GM12878 (cell line): ENCODE measurements at regions not wholly inside any gene's neighbourhood (a gene's known extent, or its start where the extent isn't known, plus 50 kb on each side); places are given as distances from the start of the nearest gene placed in this dataset.

Experiments
- ATAC-seq: fragments of 200-7000 bp; cut with Tn5 transposase; 3 replicates; pipeline ENCODE4 v1.9.1; 2020; ENCODE audit warnings: mild to moderate bottlenecking, moderate library complexity
- BruUV-seq: library from RNA; stranded (reverse); fragments of 400-500 nt; replicated peaks from 2 replicates; lab custom pipeline; 2021; lab: Mats Ljungman, UMichigan
- CTCF ChIA-PET: fragments of 300-600 bp; sonication (Branson Sonifier 250); formaldehyde crosslinking; extraction: SDS; loops from one replicate; lab custom pipeline; 2021; ENCODE audit warnings: inconsistent platforms; lab: Yijun Ruan, JAX
- POLR2A ChIA-PET: fragments of 350-600 bp; formaldehyde crosslinking; extraction: SDS; loops from one replicate; lab custom pipeline; 2021; ENCODE audit warnings: inconsistent platforms; lab: Charles Lee
- RAD21 ChIA-PET: fragments of 300-600 bp; sonication (Branson Sonifier 250); formaldehyde crosslinking; loops from one replicate; lab custom pipeline; 2023; ENCODE audit warnings: antibody characterized with exemption; ENCODE audit not compliant: unreplicated experiment; lab: Charles Lee
- SMC1A ChIA-PET: fragments of 300-600 bp; sonication (Branson Sonifier 250); formaldehyde crosslinking; loops from one replicate; lab custom pipeline; 2023; ENCODE audit not compliant: unreplicated experiment, uncharacterized antibody; lab: Charles Lee
- DNase-seq: peaks from one replicate; pipeline ENCODE4 v3.0.0-alpha.2; 2011; ENCODE audit warnings: low read depth, low spot score
- FAIRE-seq: peaks from 3 replicates; lab custom pipeline; 2011; peaks lifted over from hg19 to GRCh38; lab: Jason Lieb, UNC
- H2AFZ ChIP-seq: 2 replicates; pipeline ENCODE4 v1.6.0; 2011; ENCODE audit warnings: low read depth, low read length, control low read depth; ENCODE audit not compliant: control insufficient read depth
- H3K27ac ChIP-seq: 2 replicates; pipeline ENCODE4 v1.5.1; 2011; ENCODE audit warnings: control low read depth; ENCODE audit not compliant: control insufficient read depth, insufficient read depth
- H3K27me3 ChIP-seq, 2 experiments: replicated peaks in 1 of 2; 2 replicates each; pipeline versions ENCODE4 v1.6.0 to v1.6.1; 2011; ENCODE audit warnings: low read length in 1 of 2; ENCODE audit not compliant: control insufficient read depth in 2 of 2, insufficient read depth in 2 of 2
- H3K36me3 ChIP-seq, 2 experiments: 2 replicates each; pipeline ENCODE4 v1.5.1; 2011; ENCODE audit warnings: low read length in 1 of 2; ENCODE audit not compliant: control insufficient read depth in 2 of 2, insufficient read depth in 2 of 2
- H3K4me1 ChIP-seq: 2 replicates; pipeline ENCODE4 v1.6.1; 2011; ENCODE audit warnings: mild to moderate bottlenecking, low read length, moderate library complexity, mixed read lengths; ENCODE audit not compliant: control insufficient read depth, insufficient read depth
- H3K4me2 ChIP-seq: 2 replicates; pipeline ENCODE4 v1.6.0; 2011; ENCODE audit warnings: control low read depth; ENCODE audit not compliant: control insufficient read depth, insufficient read depth
- H3K4me3 ChIP-seq: fragments of 200-600 bp; sonication (generic); 2 replicates; pipeline ENCODE4 v1.5.1; 2016
- H3K79me2 ChIP-seq: 2 replicates; pipeline ENCODE4 v1.6.0; 2011; ENCODE audit warnings: low read length; ENCODE audit not compliant: control insufficient read depth, insufficient read depth
- H3K9ac ChIP-seq: 2 replicates; pipeline ENCODE4 v1.8.0; 2011; ENCODE audit warnings: low read length, control low read depth, mixed read lengths; ENCODE audit not compliant: control insufficient read depth, insufficient read depth
- H3K9me3 ChIP-seq: replicated peaks from 3 replicates; pipeline ENCODE4 v1.5.1; 2011; ENCODE audit warnings: mild to moderate bottlenecking, low read length; ENCODE audit not compliant: control insufficient read depth, insufficient read depth
- H4K20me1 ChIP-seq: 2 replicates; pipeline ENCODE4 v1.6.0; 2011; ENCODE audit not compliant: control insufficient read depth, insufficient read depth
- IRF3 ChIP-seq: fragments of 450-650 bp; IDR thresholded peaks from 2 replicates; pipeline ENCODE4 v1.6.1; 2014; ENCODE audit warnings: mild to moderate bottlenecking
- KAT2A ChIP-seq: conservative IDR thresholded peaks from 2 replicates; pipeline ENCODE4 v1.6.1; 2011; ENCODE audit warnings: low read depth, low read length; ENCODE audit not compliant: control insufficient read depth
- MYB ChIP-seq: fragments of 150-350 bp; IDR thresholded peaks from 2 replicates; pipeline ENCODE4 v1.6.1; 2014; ENCODE audit warnings: mild to moderate bottlenecking, low read depth, low read length, borderline replicate concordance
- POU2F2 ChIP-seq: IDR thresholded peaks from 3 replicates; pipeline ENCODE4 v1.6.1; 2011; ENCODE audit warnings: low read depth, mild to moderate bottlenecking, low read length, borderline replicate concordance
- SIN3A ChIP-seq: IDR thresholded peaks from 2 replicates; pipeline ENCODE4 v1.6.1; 2012; ENCODE audit warnings: low read depth, low read length, improper control_type of control experiment
- SIX5 ChIP-seq: IDR thresholded peaks from 2 replicates; pipeline ENCODE4 v1.6.1; 2011; ENCODE audit warnings: mild to moderate bottlenecking, low read depth, low read length, moderate library complexity; ENCODE audit not compliant: severe bottlenecking
- STAT3 ChIP-seq: IDR thresholded peaks from 2 replicates; pipeline ENCODE4 v1.6.1; 2011; ENCODE audit warnings: low read depth, low read length, improper control_type of control experiment
- TARDBP ChIP-seq: IDR thresholded peaks from 2 replicates; pipeline ENCODE4 v1.6.1; 2016; ENCODE audit warnings: borderline replicate concordance
- WGBS: methylation state at CpG from one replicate; pipeline ENCODE4 v1.1.6; 2016; ENCODE audit warnings: low lambda C conversion rate; ENCODE audit not compliant: insufficient replicate concordance, insufficient coverage; ENCODE audit errors: missing lambda C conversion rate; 5-methylcytosine and 5-hydroxymethylcytosine counted together
- in situ Hi-C: fragments of 300-500 bp; cut with MboI; formaldehyde crosslinking; loops from 9 replicates; pipeline ENCODE4 v1.14.3; 2018; ENCODE audit warnings: mixed read lengths
- intact Hi-C: fragments of 100-400 bp; cut with micrococcal nuclease; formaldehyde crosslinking; loops from one replicate; pipeline ENCODE4 v1.14.2; 2022; ENCODE audit not compliant: unreplicated experiment
- TF ChIP-seq, protein P1 (sequence below), 3 experiments: IDR thresholded peaks in 2 of 3; conservative IDR thresholded peaks in 1 of 3; 2 replicates each; pipeline ENCODE4 v1.5.1; 2011; ENCODE audit warnings: low read depth in 3 of 3, low read length in 3 of 3, mild to moderate bottlenecking in 3 of 3, control low read depth in 2 of 3, moderate library complexity in 2 of 3, inconsistent platforms in 1 of 3, mixed read lengths in 1 of 3; ENCODE audit not compliant: control insufficient read depth in 2 of 3, insufficient read depth in 1 of 3; ENCODE audit errors: extremely low read depth in 1 of 3
- TF ChIP-seq, protein P2 (sequence below): IDR thresholded peaks from 2 replicates; pipeline ENCODE4 v1.6.1; 2011; ENCODE audit warnings: low read depth, low read length, improper control_type of control experiment, borderline replicate concordance

- POLR2A ChIA-PET, result no interaction called here
- H3K27ac ChIP-seq, result no peak overlapping the region
- ATAC-seq (no peak), FAIRE-seq (no peak), DNase-seq (no peak)
- no peak overlapping the region for H3K4me3 ChIP-seq
- H3K79me2 ChIP-seq, result no peaks in the 10 kb centered on the region
- BruUV-seq, result no TSS peak
- H3K9me3 ChIP-seq, result no peaks in the 10 kb centered on the region; the same call in 2 of the 3 replicates
- H3K4me1 ChIP-seq, result no peaks in the 10 kb centered on the region
- H2AFZ ChIP-seq, result no peak overlapping the region
- H3K4me2 ChIP-seq, result no peak overlapping the region
- H3K36me3 ChIP-seq, result no peaks in the 10 kb centered on the region
- H4K20me1 ChIP-seq, result no peaks in the 10 kb centered on the region
- in situ Hi-C loops (no loop called here), intact Hi-C loops (loop anchor here (2.0 kb wide), 1 partner anchor 1053 kb away; no protein-coding TSS in a partner anchor)
- SMC1A ChIA-PET, result interaction anchor here (0.6 to 1.3 kb wide), 4 partner anchors 73 to 1119 kb away, joined by 3 to 5 read pairs (median 5); no protein-coding TSS in a partner anchor
- CTCF ChIA-PET, result interaction anchor here (0.6 kb wide), 3 partner anchors 1052 to 1598 kb away, joined by 3 to 4 read pairs (median 3); no protein-coding TSS in a partner anchor
- 83% methylated on average over 1 of the region's 1 CpG for whole genome bisulfite sequencing
- H3K9ac ChIP-seq, result no peak overlapping the region
- TF ChIP-seq IRF3 (no peak), SIX5 (no peak), POU2F2 (no peak), TARDBP (no peak), SIN3A (no peak), KAT2A (no peak), STAT3 (no peak), MYB (no peak)
- TF ChIP-seq, protein P1, sequence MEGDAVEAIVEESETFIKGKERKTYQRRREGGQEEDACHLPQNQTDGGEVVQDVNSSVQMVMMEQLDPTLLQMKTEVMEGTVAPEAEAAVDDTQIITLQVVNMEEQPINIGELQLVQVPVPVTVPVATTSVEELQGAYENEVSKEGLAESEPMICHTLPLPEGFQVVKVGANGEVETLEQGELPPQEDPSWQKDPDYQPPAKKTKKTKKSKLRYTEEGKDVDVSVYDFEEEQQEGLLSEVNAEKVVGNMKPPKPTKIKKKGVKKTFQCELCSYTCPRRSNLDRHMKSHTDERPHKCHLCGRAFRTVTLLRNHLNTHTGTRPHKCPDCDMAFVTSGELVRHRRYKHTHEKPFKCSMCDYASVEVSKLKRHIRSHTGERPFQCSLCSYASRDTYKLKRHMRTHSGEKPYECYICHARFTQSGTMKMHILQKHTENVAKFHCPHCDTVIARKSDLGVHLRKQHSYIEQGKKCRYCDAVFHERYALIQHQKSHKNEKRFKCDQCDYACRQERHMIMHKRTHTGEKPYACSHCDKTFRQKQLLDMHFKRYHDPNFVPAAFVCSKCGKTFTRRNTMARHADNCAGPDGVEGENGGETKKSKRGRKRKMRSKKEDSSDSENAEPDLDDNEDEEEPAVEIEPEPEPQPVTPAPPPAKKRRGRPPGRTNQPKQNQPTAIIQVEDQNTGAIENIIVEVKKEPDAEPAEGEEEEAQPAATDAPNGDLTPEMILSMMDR (IDR thresholded peaks at IDR 0.05 in 2 of 3, conservative IDR thresholded peaks at IDR 0.05 in 1 of 3; ENCODE audit: control insufficient read depth in 2 of 3, extremely low read depth in 1 of 3, insufficient read depth in 1 of 3, low read depth in 3 of 3, low read length in 3 of 3), result no peak
- TF ChIP-seq, protein P2, sequence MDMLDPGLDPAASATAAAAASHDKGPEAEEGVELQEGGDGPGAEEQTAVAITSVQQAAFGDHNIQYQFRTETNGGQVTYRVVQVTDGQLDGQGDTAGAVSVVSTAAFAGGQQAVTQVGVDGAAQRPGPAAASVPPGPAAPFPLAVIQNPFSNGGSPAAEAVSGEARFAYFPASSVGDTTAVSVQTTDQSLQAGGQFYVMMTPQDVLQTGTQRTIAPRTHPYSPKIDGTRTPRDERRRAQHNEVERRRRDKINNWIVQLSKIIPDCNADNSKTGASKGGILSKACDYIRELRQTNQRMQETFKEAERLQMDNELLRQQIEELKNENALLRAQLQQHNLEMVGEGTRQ, result no peak
- no peaks in the 10 kb centered on the region for H3K27me3 ChIP-seq
- RAD21 ChIA-PET, result no interaction called here
These were observed 423.5 kb upstream of the RGMB start for GRCh38 chr5:98349990-98350365.
